ENCODE measurements at regions not wholly inside any gene's neighbourhood (a gene's known extent, or its start where the extent isn't known, plus 50 kb on each side); places are given as distances from the start of the nearest gene placed in this dataset.

DNA sequence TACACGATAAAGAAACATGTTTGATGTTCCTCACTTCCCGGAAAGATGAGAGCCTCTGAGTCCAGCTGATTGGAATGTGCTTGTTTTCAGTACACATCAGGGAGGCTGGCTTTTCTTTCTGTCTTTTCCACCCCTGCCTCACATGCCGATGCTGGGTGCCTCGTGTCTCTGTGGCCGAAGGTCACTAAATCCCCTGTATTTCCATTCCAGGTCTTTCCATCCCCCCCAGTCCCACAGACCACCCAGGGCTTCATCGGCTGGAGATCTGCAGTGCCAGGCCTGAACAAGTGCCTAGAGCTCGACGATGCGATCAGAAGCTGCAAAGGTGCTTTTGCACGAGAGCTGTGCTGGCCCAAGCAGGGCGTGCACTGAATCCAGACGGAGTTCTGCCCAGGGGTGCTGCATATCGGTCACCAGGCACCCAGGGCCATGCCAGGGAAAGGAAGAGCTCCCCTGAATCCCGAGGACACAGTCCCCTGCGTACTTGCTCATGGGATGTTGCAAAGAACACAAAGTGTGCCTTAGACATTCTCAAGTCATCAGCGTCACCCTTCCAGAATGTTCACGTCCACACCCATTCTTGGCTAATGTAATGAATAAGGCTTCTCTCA is 67.9 kb downstream of the ANKRD60 start:
- no peak for TF ChIP-seq CTCF (conservative IDR thresholded peaks at IDR 0.05; ENCODE audit: low read depth, low read length)
- TF ChIP-seq EZH2 (IDR thresholded peaks at IDR 0.05; ENCODE audit: borderline replicate concordance, low read depth, low read length, poor library complexity, severe bottlenecking), result no peak
